Activated naive CD4-positive, alpha-beta T cell treated with anti-CD3 and anti-CD28 coated beads for 36 hours (primary cell): ENCODE measurements at regions not wholly inside any gene's neighbourhood (a gene's known extent, or its start where the extent isn't known, plus 50 kb on each side); places are given as distances from the start of the nearest gene placed in this dataset.
"Not testable (repeated sequence)": the region's sequence is repeated elsewhere in the genome, so short reads cannot be mapped to it uniquely, and the experiment has no call there.

ENCODE experiments used
- CTCF ChIA-PET: fragments of 350-600 bp; sonication (Branson Sonifier 250); formaldehyde crosslinking; loops from one replicate; lab custom pipeline; 2021; ENCODE audit warnings: antibody characterized with exemption; lab: Charles Lee
- DNase-seq: peaks from one replicate; pipeline ENCODE4 v3.0.0-alpha.2; 2020
- H3K27ac Mint-ChIP-seq: one replicate; pipeline ENCODE4 v1.8.0; 2021; ENCODE audit warnings: mild to moderate bottlenecking, mixed read lengths
- H3K27me3 Mint-ChIP-seq: one replicate; pipeline ENCODE4 v1.8.0; 2021; ENCODE audit warnings: low read depth, mixed read lengths
- H3K36me3 Mint-ChIP-seq: one replicate; pipeline ENCODE4 v1.8.0; 2021; ENCODE audit warnings: low read depth, mixed read lengths
- H3K4me1 Mint-ChIP-seq: one replicate; pipeline ENCODE4 v1.8.0; 2021; ENCODE audit warnings: low read depth, mixed read lengths
- H3K4me3 Mint-ChIP-seq: one replicate; pipeline ENCODE4 v1.8.0; 2021; ENCODE audit warnings: mild to moderate bottlenecking, moderate library complexity, mixed read lengths
- H3K9me3 Mint-ChIP-seq: one replicate; pipeline ENCODE4 v1.8.0; 2021; ENCODE audit warnings: mixed read lengths
- intact Hi-C: fragments of 100-400 bp; cut with micrococcal nuclease; formaldehyde crosslinking; loops from one replicate; pipeline ENCODE4 v1.15.1; 2023

GRCh38 chr11:19429108-19429760 is 188.5 kb upstream of the E2F8 start:
- Mint-ChIP-seq H3K27me3 (peaks cover 37% of the 10 kb centered on the region), H3K9me3 (no peaks in the 10 kb centered on the region), H3K4me1 (no peaks in the 10 kb centered on the region), H3K36me3 (no peaks in the 10 kb centered on the region), H3K27ac (no peak overlapping the region), H3K4me3 (no peak overlapping the region)
- DNase-seq = no peak
- CTCF ChIA-PET = no interaction called here
- intact Hi-C loops = no loop called here

DNA sequence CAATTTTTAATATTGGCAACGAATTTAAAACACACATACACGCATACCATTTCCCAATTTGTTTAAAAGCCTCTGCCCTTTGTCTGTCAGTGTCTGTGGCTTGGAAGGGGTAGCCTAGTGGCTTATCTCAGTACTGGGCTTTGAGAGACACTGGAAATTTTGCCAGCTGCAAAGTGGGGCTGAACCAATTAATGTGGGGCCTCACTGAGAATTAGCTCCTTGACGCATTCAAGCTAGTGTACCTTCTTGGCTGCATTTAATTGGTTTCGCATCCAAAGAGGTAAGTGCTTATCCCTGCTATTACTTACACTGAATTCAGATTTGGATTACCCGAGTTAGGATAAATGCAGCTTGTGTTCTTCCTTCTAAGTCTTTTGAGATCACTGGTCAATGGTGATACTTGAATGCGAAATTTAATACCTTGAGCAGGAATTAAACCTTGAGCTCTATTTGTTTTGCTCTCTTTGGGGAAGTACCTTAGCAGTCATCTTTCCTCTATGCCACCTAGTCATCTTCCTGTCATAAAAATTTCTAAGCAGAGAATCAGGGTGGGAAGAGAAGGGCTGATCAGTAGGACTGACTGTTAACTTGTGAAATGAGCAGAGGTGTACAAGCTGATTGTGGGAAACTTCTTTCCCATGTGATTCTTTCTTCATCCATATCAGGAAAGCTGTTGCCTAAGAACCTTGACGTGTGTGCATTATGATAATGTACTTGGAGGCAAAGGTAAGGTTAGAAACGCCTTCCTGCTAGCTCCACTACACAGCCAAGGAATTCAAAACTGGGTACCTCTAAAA is 187.7 kb upstream of the E2F8 start:
- Mint-ChIP-seq H3K36me3 (no peaks in the 10 kb centered on the region), H3K27ac (no peak overlapping the region), H3K27me3 (peaks cover 39% of the 10 kb centered on the region), H3K9me3 (no peaks in the 10 kb centered on the region), H3K4me3 (no peak overlapping the region), H3K4me1 (no peaks in the 10 kb centered on the region)
- intact Hi-C loops = loop anchor here (1.0 kb wide), 1 partner anchor 14 kb away; no protein-coding TSS in a partner anchor
- CTCF ChIA-PET = no interaction called here
- DNase-seq = no peak

DNA sequence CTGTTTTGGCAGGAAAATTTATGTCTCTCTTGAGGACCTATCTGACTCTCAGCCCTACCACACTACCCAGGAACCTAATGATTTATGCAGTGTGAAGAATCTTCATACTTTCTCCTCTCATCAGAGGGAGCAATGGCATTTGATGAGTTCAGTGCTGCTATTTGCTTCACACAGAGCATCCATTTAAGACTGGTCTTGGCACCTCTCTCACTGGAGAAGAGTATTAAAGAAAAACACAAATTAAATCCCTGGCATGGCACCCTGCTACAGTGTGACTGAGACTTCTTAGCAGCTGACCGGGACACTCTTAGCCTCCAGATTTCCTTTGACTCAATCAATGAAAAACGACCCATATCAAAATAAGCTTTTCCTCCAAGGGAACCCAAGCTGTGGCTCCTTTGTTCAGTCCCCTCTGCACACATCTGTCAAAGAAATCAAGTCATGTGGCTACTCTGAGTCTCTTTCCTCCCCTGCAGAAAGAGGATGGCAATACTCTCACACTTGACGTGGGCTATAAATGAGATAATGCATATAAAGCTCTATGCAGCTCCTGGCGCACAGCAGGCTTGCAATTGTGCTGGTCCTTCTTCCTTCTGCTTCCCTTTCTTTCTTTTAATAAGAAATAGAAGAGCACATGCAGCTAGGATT is 186.1 kb upstream of the E2F8 start:
- Mint-ChIP-seq H3K36me3 (no peaks in the 10 kb centered on the region), H3K27me3 (peaks cover 36% of the 10 kb centered on the region), H3K9me3 (no peaks in the 10 kb centered on the region), H3K27ac (no peak overlapping the region), H3K4me3 (no peak overlapping the region), H3K4me1 (no peaks in the 10 kb centered on the region)
- intact Hi-C loops = no loop called here
- no peak for DNase-seq
- CTCF ChIA-PET = no interaction called here

DNA sequence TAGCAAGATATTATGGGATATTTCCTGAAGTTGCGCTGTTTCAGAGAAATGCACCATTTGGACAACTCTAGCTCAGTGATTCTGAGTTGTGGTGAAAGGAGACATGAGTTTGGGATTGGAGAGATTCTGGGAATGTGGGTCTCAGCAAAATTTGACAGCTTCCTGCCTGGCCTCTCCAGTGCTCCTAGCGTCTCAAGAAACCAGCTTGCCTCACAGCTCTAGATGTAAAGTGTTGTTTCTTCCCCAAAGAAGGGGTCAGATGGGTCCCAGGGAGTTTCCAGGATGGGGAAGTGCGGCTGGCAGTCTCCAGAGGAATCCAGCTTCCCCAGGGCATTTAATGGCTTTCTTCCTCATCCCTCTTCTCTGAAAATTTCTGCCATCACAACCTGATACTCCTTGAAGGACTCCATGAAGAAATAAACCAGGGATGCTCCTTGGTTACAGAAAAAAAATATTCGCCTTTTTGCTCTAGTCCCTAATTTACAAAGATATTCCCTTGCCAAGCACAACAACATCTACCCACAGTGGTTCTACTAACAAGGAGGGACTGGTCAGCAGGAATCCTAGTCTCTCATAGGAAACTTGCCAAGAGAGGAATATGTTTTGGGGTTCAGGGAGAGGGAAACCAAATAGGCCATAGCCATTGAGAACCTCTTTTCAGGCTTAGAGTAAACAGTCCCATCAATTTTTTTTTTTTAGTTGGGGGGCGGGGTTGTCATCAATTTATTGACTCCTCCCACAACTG is 185.4 kb upstream of the E2F8 start:
- Mint-ChIP-seq H3K4me3 (no peak overlapping the region), H3K9me3 (no peaks in the 10 kb centered on the region), H3K36me3 (no peaks in the 10 kb centered on the region), H3K4me1 (no peaks in the 10 kb centered on the region), H3K27me3 (peaks cover 33% of the 10 kb centered on the region), H3K27ac (no peak overlapping the region)
- intact Hi-C loops = no loop called here
- CTCF ChIA-PET = no interaction called here
- no peak for DNase-seq

- intact Hi-C loops = no loop called here
- DNase-seq = no peak
- Mint-ChIP-seq H3K9me3 (no peaks in the 10 kb centered on the region), H3K36me3 (no peaks in the 10 kb centered on the region), H3K27ac (no peak overlapping the region), H3K4me1 (no peaks in the 10 kb centered on the region), H3K4me3 (no peak overlapping the region), H3K27me3 (peaks cover 14% of the 10 kb centered on the region)
- CTCF ChIA-PET = no interaction called here
These were observed 181.5 kb upstream of the E2F8 start for GRCh38 chr11:19422276-19422675.

DNA sequence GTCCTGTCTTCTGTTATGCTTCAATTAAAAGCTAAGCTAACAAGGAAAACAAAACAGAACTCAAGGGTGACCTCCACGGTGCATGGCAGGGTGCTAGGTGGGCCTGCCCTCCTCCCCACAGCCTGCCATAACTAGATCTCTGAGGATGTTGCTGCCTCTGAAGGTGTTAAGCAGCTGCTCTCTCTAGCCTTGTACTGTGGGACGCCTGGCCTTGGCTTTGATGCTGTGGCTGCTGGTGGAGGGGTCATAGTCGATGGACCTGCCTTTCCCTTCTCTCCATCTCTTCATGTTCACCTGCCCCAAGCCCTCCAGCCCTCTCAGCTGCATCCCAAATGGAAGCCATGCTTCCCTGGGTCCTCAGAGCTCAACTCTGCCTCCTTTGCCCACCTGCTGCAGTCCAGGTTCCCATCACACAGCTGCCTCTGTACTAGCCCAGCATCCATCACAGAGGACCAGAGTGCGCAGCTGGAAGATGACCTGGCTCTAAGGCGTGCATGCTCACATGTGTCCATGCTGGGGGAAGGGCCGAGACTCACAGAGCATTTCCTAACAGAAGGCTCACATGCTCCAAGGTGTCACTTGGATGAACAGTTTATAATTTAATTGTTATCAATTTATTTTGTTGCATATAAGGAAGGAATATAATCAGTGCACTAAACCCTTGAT is 180.3 kb upstream of the E2F8 start:
- DNase-seq = no peak
- intact Hi-C loops = no loop called here
- CTCF ChIA-PET = no interaction called here
- Mint-ChIP-seq H3K4me1 (no peaks in the 10 kb centered on the region), H3K27me3 (peaks cover 6% of the 10 kb centered on the region), H3K36me3 (no peaks in the 10 kb centered on the region), H3K9me3 (peaks cover 3% of the 10 kb centered on the region), H3K27ac (no peak overlapping the region), H3K4me3 (no peak overlapping the region)

DNA sequence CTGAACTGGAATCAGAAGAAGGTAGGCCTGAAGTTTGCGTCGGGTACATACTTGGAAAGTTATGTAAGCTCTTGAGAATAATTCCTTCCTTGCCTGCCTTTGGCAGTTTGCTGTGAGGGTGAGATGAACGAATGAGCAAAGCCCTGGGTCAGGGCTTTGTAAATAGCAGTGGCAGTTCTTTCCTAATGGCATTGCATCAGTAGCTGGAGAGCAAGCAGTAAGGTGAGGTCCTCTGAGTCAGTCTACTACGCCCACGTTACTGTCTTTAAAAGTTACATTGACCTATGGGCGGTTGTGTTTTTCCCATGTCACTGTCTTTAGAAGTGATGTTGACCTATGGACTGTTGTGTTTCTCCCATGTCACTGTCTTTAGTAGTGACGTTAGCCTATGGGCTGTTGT is 179.1 kb upstream of the E2F8 start:
- intact Hi-C loops = no loop called here
- no peaks in the 10 kb centered on the region for H3K36me3 Mint-ChIP-seq
- no peak overlapping the region for H3K4me3 Mint-ChIP-seq
- H3K9me3 Mint-ChIP-seq = peaks cover 3% of the 10 kb centered on the region
- CTCF ChIA-PET = no interaction called here
- H3K27me3 Mint-ChIP-seq = peaks cover 2% of the 10 kb centered on the region
- no peaks in the 10 kb centered on the region for H3K4me1 Mint-ChIP-seq
- no peak overlapping the region for H3K27ac Mint-ChIP-seq
- DNase-seq = no peak

DNA sequence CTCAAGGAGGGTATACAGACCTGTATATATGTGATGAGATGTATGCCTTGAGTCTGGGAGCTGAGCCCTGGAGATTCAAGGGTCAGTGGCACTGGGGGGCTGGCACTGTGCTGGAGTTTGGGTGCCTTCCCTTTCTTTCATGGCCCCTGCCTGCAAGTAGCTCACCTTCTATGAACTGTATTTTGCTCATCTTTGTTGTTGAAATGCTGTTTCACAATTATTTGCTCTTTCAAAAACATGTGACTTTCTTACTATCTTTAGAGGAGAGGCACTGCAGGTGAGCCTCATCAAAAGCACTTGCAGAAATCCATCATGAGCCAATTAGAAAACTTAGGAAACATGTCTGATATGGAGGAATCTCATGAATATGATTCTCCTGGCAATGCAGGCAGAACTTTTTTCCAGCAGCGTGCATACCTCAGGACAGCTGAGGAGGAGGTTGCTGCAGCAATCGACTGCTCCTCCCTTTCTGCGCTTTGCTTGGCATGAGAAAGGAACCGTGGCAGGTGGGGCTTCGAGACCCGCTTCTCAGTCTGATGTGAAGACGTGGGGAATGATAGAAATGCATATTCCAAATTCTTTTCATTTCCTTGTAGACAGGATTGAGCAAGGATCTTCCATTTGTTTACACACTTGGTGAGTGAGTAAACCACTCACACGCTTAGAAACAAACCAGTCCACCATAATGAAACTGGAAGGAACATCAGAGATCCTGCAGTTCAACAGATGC is 178.4 kb upstream of the E2F8 start:
- Mint-ChIP-seq H3K27ac (no peak overlapping the region), H3K4me1 (no peaks in the 10 kb centered on the region), H3K27me3 (peaks cover 5% of the 10 kb centered on the region), H3K4me3 (no peak overlapping the region), H3K36me3 (no peaks in the 10 kb centered on the region), H3K9me3 (peaks cover 3% of the 10 kb centered on the region)
- DNase-seq = no peak
- CTCF ChIA-PET = no interaction called here
- intact Hi-C loops = no loop called here

- CTCF ChIA-PET = no interaction called here
- no peak overlapping the region for H3K27ac Mint-ChIP-seq
- no peak overlapping the region for H3K4me3 Mint-ChIP-seq
- no peaks in the 10 kb centered on the region for H3K4me1 Mint-ChIP-seq
- H3K36me3 Mint-ChIP-seq = no peaks in the 10 kb centered on the region
- no peak for DNase-seq
- peaks cover 3% of the 10 kb centered on the region for H3K9me3 Mint-ChIP-seq
- intact Hi-C loops = no loop called here
- peaks cover 10% of the 10 kb centered on the region for H3K27me3 Mint-ChIP-seq
These were observed 177.5 kb upstream of the E2F8 start for GRCh38 chr11:19418221-19418620.

GRCh38 chr11:19412070-19412469 is 171.3 kb upstream of the E2F8 start:
- H3K36me3 Mint-ChIP-seq, H3K4me1 Mint-ChIP-seq, H3K27ac Mint-ChIP-seq, DNase-seq, H3K9me3 Mint-ChIP-seq, CTCF ChIA-PET, H3K4me3 Mint-ChIP-seq, intact Hi-C loops: not testable (repeated sequence)
- peaks cover 30% of the 10 kb centered on the region for H3K27me3 Mint-ChIP-seq

DNA sequence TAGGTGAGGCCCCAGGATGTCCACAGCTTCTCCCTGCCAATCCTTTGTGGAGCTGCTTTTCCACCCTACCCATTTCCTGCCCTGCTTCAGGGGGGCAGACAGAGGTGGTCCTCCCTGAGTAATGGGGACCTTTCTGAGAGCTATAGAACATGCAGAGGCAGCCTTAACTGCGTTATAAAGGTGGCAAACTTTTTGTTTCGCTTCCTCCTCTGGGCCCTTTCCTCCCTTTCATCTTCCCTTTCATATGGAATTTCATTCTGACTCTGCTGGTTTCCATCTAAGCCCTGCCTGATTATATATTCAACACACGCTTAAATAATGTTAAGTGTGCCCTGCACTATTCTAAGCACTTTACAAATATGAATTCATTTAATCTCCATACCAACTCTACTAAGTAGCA is 169.3 kb upstream of the E2F8 start:
- peaks cover 31% of the 10 kb centered on the region for H3K27me3 Mint-ChIP-seq
- H3K36me3 Mint-ChIP-seq = no peaks in the 10 kb centered on the region
- intact Hi-C loops = no loop called here
- no peak overlapping the region for H3K27ac Mint-ChIP-seq
- H3K4me1 Mint-ChIP-seq = no peaks in the 10 kb centered on the region
- no peak for DNase-seq
- CTCF ChIA-PET = no interaction called here
- no peaks in the 10 kb centered on the region for H3K9me3 Mint-ChIP-seq
- H3K4me3 Mint-ChIP-seq = no peak overlapping the region
